ENCODE measurements at regions not wholly inside any gene's neighbourhood (a gene's known extent, or its start where the extent isn't known, plus 50 kb on each side); places are given as distances from the start of the nearest gene placed in this dataset.

- WGBS, 2 donors: 71 to 85% methylated on average over 7 to 10 of the region's 11 CpGs
- DNase-seq: no peak
- H3K4me3 ChIP-seq: no peak overlapping the region
Measured at GRCh38 chr2:16320716-16321115, 344.9 kb downstream of the CYRIA start.

GRCh38 chr2:16319551-16320121, 346.0 kb downstream of the CYRIA start:
- WGBS, 2 donors: 61 to 74% methylated on average over 10 to 12 of the region's 12 CpGs
- TF ChIP-seq POLR2A (IDR thresholded peaks at IDR 0.05): no peak
- no peak for TF ChIP-seq CTCF (IDR thresholded peaks at IDR 0.05)
- no peaks in the 10 kb centered on the region for H3K9me3 ChIP-seq

More at GRCh38 chr2:16320716-16321115, 344.9 kb downstream of the CYRIA start:
- no peak overlapping the region for H3K27ac ChIP-seq
- intact Hi-C loops (cut with DNase I): no loop called here
- no peaks in the 10 kb centered on the region for H3K27me3 ChIP-seq
- H3K4me1 ChIP-seq: no peaks in the 10 kb centered on the region
- no peaks in the 10 kb centered on the region for H3K9me3 ChIP-seq
- H3K36me3 ChIP-seq: no peaks in the 10 kb centered on the region
- TF ChIP-seq CTCF (IDR thresholded peaks at IDR 0.05) (no peak), POLR2A (IDR thresholded peaks at IDR 0.05) (no peak)

DNA sequence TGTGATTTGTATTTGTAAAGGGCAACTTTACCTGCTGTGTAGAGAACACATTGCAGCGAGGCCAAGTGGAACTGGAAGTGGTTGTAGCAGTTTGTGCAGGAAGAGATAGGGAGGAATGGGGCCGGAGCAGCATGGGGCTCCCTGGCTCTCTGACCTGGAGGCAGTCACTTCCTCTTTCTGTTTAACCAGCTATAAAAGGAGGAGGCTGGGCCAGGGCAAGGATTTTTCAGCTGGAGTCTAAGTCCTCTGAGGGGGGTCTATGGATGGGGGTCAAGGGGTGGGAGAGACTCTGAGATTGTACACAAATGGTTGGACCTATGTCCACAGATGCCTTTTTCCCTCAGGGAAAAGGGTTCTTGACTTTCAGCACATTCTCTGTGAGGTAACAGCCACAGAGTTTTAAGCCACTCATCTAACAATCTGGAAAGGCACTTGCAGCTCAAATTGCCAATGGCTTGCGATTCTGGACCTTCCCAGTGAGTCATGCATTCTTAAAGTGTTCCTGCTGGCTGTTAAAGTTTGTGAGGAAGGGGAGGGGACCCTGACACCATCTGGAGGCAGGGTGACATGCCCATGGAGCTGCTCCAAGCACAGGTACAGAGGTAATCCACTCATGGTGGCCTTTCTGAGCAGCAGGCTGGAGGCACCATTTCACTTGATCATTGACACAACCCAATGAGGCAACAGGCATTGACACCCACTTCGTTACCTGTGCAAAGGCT, 347.0 kb downstream of the CYRIA start:
- Histone ChIP-seq H3K4me3 (no peak overlapping the region), H3K4me1 (no peaks in the 10 kb centered on the region), H3K27me3 (no peaks in the 10 kb centered on the region), H3K9me3 (no peaks in the 10 kb centered on the region), H3K27ac (no peak overlapping the region), H3K36me3 (no peaks in the 10 kb centered on the region)
- no peak for TF ChIP-seq CTCF (IDR thresholded peaks at IDR 0.05)
- no peak for TF ChIP-seq POLR2A (IDR thresholded peaks at IDR 0.05)
- intact Hi-C loops (cut with DNase I): no loop called here
- DNase-seq: no peak
- 47 to 62% methylated on average over 3 to 4 of the region's 4 CpGs for WGBS, 2 donors

More at GRCh38 chr2:16319551-16320121, 346.0 kb downstream of the CYRIA start:
- no peaks in the 10 kb centered on the region for H3K36me3 ChIP-seq
- no peak overlapping the region for H3K27ac ChIP-seq
- no peaks in the 10 kb centered on the region for H3K4me1 ChIP-seq
- no peaks in the 10 kb centered on the region for H3K27me3 ChIP-seq
- H3K4me3 ChIP-seq: no peak overlapping the region
- no peak for DNase-seq
- intact Hi-C loops (cut with DNase I): no loop called here

- no peaks in the 10 kb centered on the region for H3K36me3 ChIP-seq
- no peak for TF ChIP-seq POLR2A (IDR thresholded peaks at IDR 0.05)
- no peak for TF ChIP-seq CTCF (IDR thresholded peaks at IDR 0.05)
- no peak overlapping the region for H3K4me3 ChIP-seq
- H3K9me3 ChIP-seq: no peaks in the 10 kb centered on the region
- DNase-seq: no peak
- intact Hi-C loops (cut with DNase I): no loop called here
- no peak overlapping the region for H3K27ac ChIP-seq
- WGBS, 2 donors: 48 to 81% methylated on average over 4 of the region's 4 CpGs
- no peaks in the 10 kb centered on the region for H3K27me3 ChIP-seq
- H3K4me1 ChIP-seq: no peaks in the 10 kb centered on the region
Measured at GRCh38 chr2:16318051-16318450, 347.6 kb downstream of the CYRIA start.

- Histone ChIP-seq H3K27ac (no peak overlapping the region), H3K36me3 (no peaks in the 10 kb centered on the region), H3K27me3 (no peaks in the 10 kb centered on the region), H3K4me3 (no peak overlapping the region), H3K9me3 (no peaks in the 10 kb centered on the region), H3K4me1 (no peaks in the 10 kb centered on the region)
- intact Hi-C loops (cut with DNase I): no loop called here
- DNase-seq: no peak
- WGBS, 2 donors: 62% methylated on average over 4 to 5 of the region's 6 CpGs
- TF ChIP-seq CTCF (IDR thresholded peaks at IDR 0.05) (no peak), POLR2A (IDR thresholded peaks at IDR 0.05) (no peak)
Measured at GRCh38 chr2:16317211-16317830, 348.3 kb downstream of the CYRIA start.
